ENCODE measurements at regions not wholly inside any gene's neighbourhood (a gene's known extent, or its start where the extent isn't known, plus 50 kb on each side); places are given as distances from the start of the nearest gene placed in this dataset.

GRCh38 chr3:95609411-95609810, 1205.0 kb upstream of the EPHA6 start:
- DNase-seq, result no peak
- Mint-ChIP-seq H3K4me3 (no peak overlapping the region), H3K9me3 (peaks cover 7 to 9% of the 10 kb centered on the region in 2 donors), H3K27me3 (no peaks in the 10 kb centered on the region), H3K36me3 (ENCODE audit: insufficient read depth) (no peaks in the 10 kb centered on the region), H3K27ac (no peak overlapping the region), H3K4me1 (ENCODE audit: low read depth in 2 of 2) (no peaks in the 10 kb centered on the region)
- ATAC-seq (replicated peaks), result no peak

- Mint-ChIP-seq H3K4me1 (ENCODE audit: low read depth in 2 of 2) (no peaks in the 10 kb centered on the region), H3K27me3 (no peaks in the 10 kb centered on the region), H3K9me3 (peaks cover 0 to 3% of the 10 kb centered on the region in 2 donors), H3K27ac (no peak overlapping the region), H3K4me3 (no peak overlapping the region), H3K36me3 (ENCODE audit: insufficient read depth) (no peaks in the 10 kb centered on the region)
- no peak for DNase-seq
- no peak for ATAC-seq (replicated peaks)
Observed at GRCh38 chr3:95612611-95613010, 1201.8 kb upstream of the EPHA6 start.

DNA sequence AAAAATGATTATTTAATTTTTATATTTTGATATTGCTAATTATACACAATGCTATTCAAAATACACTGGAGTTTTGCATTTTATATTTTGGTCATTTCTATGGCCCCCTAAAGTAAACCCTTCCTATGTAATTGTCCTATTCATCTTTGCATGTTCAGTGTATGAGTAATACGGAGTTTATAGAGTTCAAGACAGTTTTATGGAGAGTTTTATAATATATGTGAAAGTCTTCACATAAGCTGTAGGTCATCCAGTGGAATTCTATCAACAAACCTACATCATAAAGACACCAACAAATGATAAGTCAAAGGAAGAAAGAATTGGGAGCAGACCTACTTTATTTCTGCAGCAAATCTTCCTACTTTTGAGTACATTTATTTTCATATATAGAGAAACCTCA, 1200.4 kb upstream of the EPHA6 start:
- no peak for DNase-seq
- ATAC-seq (replicated peaks), result no peak
- H3K9me3 Mint-ChIP-seq, result no peaks in the 10 kb centered on the region
- no peaks in the 10 kb centered on the region for H3K27me3 Mint-ChIP-seq
- H3K4me1 Mint-ChIP-seq (ENCODE audit: low read depth in 2 of 2), result no peaks in the 10 kb centered on the region
- H3K36me3 Mint-ChIP-seq (ENCODE audit: insufficient read depth), result no peaks in the 10 kb centered on the region
- no peak overlapping the region for H3K27ac Mint-ChIP-seq
- no peak overlapping the region for H3K4me3 Mint-ChIP-seq

GRCh38 chr3:95615592-95616310, 1198.6 kb upstream of the EPHA6 start:
- Mint-ChIP-seq H3K27ac (no peak overlapping the region), H3K27me3 (no peaks in the 10 kb centered on the region), H3K4me3 (no peak overlapping the region), H3K9me3 (no peaks in the 10 kb centered on the region), H3K4me1 (ENCODE audit: low read depth in 2 of 2) (no peaks in the 10 kb centered on the region), H3K36me3 (ENCODE audit: insufficient read depth) (no peaks in the 10 kb centered on the region)
- DNase-seq (no peak), ATAC-seq (replicated peaks) (no peak)

- Mint-ChIP-seq H3K36me3 (ENCODE audit: insufficient read depth) (no peaks in the 10 kb centered on the region), H3K9me3 (peaks cover 8% of the 10 kb centered on the region in 2 donors), H3K27ac (no peak overlapping the region), H3K4me3 (no peak overlapping the region), H3K4me1 (ENCODE audit: low read depth in 2 of 2) (no peaks in the 10 kb centered on the region), H3K27me3 (no peaks in the 10 kb centered on the region)
- no peak for ATAC-seq (replicated peaks)
- no peak for DNase-seq
Observed at GRCh38 chr3:95626107-95626506, 1188.3 kb upstream of the EPHA6 start.

DNA sequence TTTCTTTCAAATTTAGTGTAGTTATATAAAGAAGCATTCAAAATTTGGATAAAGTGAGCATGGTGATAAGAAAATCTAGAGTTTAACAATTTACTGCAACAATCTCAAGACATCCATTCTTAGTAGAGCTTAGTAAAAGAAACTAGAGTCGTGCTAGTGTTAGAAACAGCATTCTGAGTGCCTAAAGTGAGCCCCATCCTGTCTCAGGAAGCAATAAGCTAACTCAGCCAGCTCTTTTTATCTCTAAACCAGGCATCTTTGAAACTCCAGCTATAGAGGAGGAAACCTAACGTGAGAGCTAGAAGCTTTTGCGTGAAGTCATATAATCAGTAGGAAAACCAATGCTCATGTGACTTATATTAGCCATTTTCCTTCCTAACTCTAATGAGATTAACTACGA, 1187.1 kb upstream of the EPHA6 start:
- Mint-ChIP-seq H3K9me3 (peaks cover 0 to 2% of the 10 kb centered on the region in 2 donors), H3K27ac (no peak overlapping the region), H3K4me3 (no peak overlapping the region), H3K27me3 (no peaks in the 10 kb centered on the region), H3K36me3 (ENCODE audit: insufficient read depth) (no peaks in the 10 kb centered on the region), H3K4me1 (ENCODE audit: low read depth in 2 of 2) (no peaks in the 10 kb centered on the region)
- DNase-seq (no peak), ATAC-seq (replicated peaks) (no peak)

DNA sequence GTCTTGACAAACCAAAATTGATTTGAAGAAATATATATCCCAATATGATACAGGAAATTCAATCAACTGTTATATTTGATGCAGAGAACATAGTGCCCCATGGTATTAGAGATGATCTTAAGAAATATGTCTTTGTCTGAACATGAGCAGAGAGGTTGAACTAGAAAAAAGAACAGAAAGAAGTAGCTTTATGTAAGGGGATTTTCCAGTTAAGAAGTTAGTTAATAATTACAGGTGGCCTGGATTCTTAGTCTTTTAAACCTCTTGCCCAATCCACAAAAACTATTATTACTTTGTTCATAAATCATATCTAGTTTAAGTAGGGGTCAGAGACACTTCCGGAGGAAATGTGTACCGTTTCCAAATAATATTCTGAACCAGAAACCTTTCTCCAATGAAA, 1186.7 kb upstream of the EPHA6 start:
- no peaks in the 10 kb centered on the region for H3K27me3 Mint-ChIP-seq
- H3K27ac Mint-ChIP-seq, result no peak overlapping the region
- no peaks in the 10 kb centered on the region for H3K4me1 Mint-ChIP-seq (ENCODE audit: low read depth in 2 of 2)
- peaks cover 0 to 2% of the 10 kb centered on the region in 2 donors for H3K9me3 Mint-ChIP-seq
- DNase-seq, result no peak
- no peak for ATAC-seq (replicated peaks)
- no peak overlapping the region for H3K4me3 Mint-ChIP-seq
- H3K36me3 Mint-ChIP-seq (ENCODE audit: insufficient read depth), result no peaks in the 10 kb centered on the region

- Mint-ChIP-seq H3K4me1 (ENCODE audit: low read depth in 2 of 2) (no peaks in the 10 kb centered on the region), H3K36me3 (ENCODE audit: insufficient read depth) (no peaks in the 10 kb centered on the region), H3K27ac (no peak overlapping the region), H3K9me3 (peaks cover 0 to 4% of the 10 kb centered on the region in 2 donors), H3K27me3 (no peaks in the 10 kb centered on the region), H3K4me3 (no peak overlapping the region)
- ATAC-seq (replicated peaks) (no peak), DNase-seq (no peak)
Observed at GRCh38 chr3:95629802-95630201, 1184.6 kb upstream of the EPHA6 start.

DNA sequence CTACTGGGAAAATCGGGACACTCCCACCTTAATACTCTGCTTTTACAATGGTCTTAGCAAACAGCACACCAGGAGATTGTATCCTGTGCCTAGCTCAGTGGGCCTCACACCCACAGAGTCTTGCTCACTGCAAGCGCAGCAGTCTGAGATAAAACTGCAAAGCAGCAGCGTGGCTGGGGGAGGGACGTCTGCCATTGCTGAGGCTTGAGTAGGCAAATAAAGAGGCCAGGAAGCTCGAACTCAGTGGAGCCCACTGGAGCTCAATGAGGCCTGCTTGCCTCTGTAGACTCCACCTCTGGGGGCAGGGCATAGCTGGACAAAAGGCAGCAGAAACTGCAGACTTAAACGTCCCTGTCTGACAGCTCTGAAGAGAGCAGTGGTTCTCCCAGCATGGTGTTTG, 1169.1 kb upstream of the EPHA6 start:
- ATAC-seq (replicated peaks) (no peak), DNase-seq (no peak)
- Mint-ChIP-seq H3K4me1 (ENCODE audit: low read depth in 2 of 2) (no peaks in the 10 kb centered on the region), H3K36me3 (ENCODE audit: insufficient read depth) (no peaks in the 10 kb centered on the region), H3K9me3 (peaks cover 8 to 21% of the 10 kb centered on the region in 2 donors), H3K27ac (no peak overlapping the region), H3K27me3 (no peaks in the 10 kb centered on the region), H3K4me3 (no peak overlapping the region)

- Mint-ChIP-seq H3K4me1 (ENCODE audit: low read depth in 2 of 2) (no peaks in the 10 kb centered on the region), H3K36me3 (ENCODE audit: insufficient read depth) (no peaks in the 10 kb centered on the region), H3K27me3 (no peaks in the 10 kb centered on the region), H3K9me3 (no peaks in the 10 kb centered on the region), H3K4me3 (no peak overlapping the region), H3K27ac (no peak overlapping the region)
- DNase-seq (no peak), ATAC-seq (replicated peaks) (no peak)
Observed at GRCh38 chr3:95654570-95655362, 1159.6 kb upstream of the EPHA6 start.

DNA sequence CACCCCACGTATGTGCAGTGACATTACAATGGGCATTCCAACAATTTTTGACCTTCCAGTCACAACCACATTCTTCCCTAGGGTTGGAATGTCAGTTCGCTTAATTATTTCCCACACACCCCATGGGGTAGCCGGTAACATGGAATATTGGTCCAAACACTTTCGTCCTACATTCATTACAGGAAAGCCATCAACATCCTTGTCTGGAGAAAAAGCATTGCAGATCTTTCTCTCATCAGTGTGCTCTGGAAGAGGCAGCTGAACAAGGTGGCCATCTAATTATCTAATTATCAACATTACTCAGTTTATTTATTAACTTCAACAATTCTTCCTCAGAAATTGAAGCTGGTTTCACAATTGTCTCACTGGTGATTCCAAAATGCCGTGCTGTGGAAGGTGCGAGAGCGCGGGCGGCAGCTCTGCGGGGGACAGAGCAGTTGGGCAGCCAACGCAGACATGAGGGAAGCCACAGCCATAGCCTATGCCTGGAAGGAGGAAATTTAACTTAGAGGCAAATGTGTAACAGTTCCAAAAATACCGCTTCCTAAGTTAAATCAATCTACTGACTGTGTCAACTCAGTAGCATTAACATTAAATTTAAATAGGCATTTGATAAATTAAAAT, 1158.9 kb upstream of the EPHA6 start:
- H3K9me3 Mint-ChIP-seq, result no peaks in the 10 kb centered on the region

DNA sequence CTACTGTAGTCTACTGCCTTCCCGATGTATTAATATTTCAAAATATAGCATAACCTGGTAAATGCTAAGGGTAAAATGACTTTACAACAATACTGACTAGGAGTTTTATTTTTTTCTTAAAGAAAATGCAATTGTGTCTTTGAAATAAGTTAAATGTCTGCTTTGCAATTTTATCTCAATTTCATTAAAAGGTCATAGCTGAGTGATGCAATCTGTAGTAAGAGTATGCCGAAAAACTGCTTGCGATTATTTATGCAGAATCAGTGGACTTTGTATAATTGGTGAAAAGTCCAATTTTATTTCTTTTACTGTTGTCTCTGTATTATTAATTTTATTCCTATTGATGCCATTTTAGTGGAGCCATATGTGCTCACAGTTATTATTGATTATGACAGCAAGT, 1143.6 kb upstream of the EPHA6 start:
- peaks cover 0 to 10% of the 10 kb centered on the region in 2 donors for H3K9me3 Mint-ChIP-seq
- DNase-seq, result no peak
- ATAC-seq (replicated peaks), result no peak
- H3K4me1 Mint-ChIP-seq (ENCODE audit: low read depth in 2 of 2), result no peaks in the 10 kb centered on the region
- no peaks in the 10 kb centered on the region for H3K36me3 Mint-ChIP-seq (ENCODE audit: insufficient read depth)
- H3K27ac Mint-ChIP-seq, result no peak overlapping the region
- no peaks in the 10 kb centered on the region for H3K27me3 Mint-ChIP-seq
- H3K4me3 Mint-ChIP-seq, result no peak overlapping the region

More for the DNA sequence above, 1158.9 kb upstream of the EPHA6 start:
- no peak overlapping the region for H3K27ac Mint-ChIP-seq
- no peak overlapping the region for H3K4me3 Mint-ChIP-seq
- no peaks in the 10 kb centered on the region for H3K36me3 Mint-ChIP-seq (ENCODE audit: insufficient read depth)
- no peaks in the 10 kb centered on the region for H3K27me3 Mint-ChIP-seq
- no peaks in the 10 kb centered on the region for H3K4me1 Mint-ChIP-seq (ENCODE audit: low read depth in 2 of 2)
- DNase-seq (no peak), ATAC-seq (replicated peaks) (no peak)

GRCh38 chr3:95673215-95673614, 1141.2 kb upstream of the EPHA6 start:
- Mint-ChIP-seq H3K4me1 (ENCODE audit: low read depth in 2 of 2) (no peaks in the 10 kb centered on the region), H3K9me3 (peaks cover under 1 to 10% of the 10 kb centered on the region in 2 donors), H3K36me3 (ENCODE audit: insufficient read depth) (no peaks in the 10 kb centered on the region), H3K27me3 (no peaks in the 10 kb centered on the region), H3K27ac (no peak overlapping the region), H3K4me3 (no peak overlapping the region)
- DNase-seq (no peak), ATAC-seq (replicated peaks) (no peak)
